ENCODE measurements at regions not wholly inside any gene's neighbourhood (a gene's known extent, or its start where the extent isn't known, plus 50 kb on each side); places are given as distances from the start of the nearest gene placed in this dataset.

DNA sequence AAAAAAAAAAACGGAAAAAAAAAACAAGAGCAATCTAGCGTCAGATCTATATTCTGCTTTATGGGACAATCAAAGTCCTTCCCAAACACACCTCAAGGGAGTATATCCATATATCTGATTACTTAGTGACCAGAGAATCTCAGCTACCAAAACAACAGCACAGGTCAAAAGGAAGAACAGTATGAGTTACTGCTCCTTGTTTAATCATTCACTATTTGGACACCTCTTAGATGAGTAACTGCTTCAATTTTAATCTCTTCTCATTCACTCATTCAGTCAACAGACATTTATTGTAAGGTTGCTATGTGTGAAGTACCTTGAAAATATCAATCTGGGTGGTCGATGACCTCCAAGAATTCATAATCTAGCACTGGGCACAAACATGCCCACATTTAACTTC, 193.2 kb downstream of the IRS2 start:
- no peak overlapping the region for H3K4me2 ChIP-seq (ENCODE audit: low read length)
- H3K4me1 ChIP-seq (ENCODE audit: insufficient read depth, low read length, severe bottlenecking): no peaks in the 10 kb centered on the region
- no peaks in the 10 kb centered on the region for H3K9me3 ChIP-seq (ENCODE audit: low read length)
- no peaks in the 10 kb centered on the region for H3K27me3 ChIP-seq (ENCODE audit: insufficient read depth, low read length)
- H3K27ac ChIP-seq (ENCODE audit: low read depth, low read length, poor library complexity, severe bottlenecking): no peak overlapping the region
- H3K79me2 ChIP-seq (ENCODE audit: insufficient read depth, low read length): no peaks in the 10 kb centered on the region
- H3F3A ChIP-seq (ENCODE audit: insufficient read depth, low read length): no peaks in the 10 kb centered on the region
- TF ChIP-seq, protein P1, sequence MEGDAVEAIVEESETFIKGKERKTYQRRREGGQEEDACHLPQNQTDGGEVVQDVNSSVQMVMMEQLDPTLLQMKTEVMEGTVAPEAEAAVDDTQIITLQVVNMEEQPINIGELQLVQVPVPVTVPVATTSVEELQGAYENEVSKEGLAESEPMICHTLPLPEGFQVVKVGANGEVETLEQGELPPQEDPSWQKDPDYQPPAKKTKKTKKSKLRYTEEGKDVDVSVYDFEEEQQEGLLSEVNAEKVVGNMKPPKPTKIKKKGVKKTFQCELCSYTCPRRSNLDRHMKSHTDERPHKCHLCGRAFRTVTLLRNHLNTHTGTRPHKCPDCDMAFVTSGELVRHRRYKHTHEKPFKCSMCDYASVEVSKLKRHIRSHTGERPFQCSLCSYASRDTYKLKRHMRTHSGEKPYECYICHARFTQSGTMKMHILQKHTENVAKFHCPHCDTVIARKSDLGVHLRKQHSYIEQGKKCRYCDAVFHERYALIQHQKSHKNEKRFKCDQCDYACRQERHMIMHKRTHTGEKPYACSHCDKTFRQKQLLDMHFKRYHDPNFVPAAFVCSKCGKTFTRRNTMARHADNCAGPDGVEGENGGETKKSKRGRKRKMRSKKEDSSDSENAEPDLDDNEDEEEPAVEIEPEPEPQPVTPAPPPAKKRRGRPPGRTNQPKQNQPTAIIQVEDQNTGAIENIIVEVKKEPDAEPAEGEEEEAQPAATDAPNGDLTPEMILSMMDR (IDR thresholded peaks at IDR 0.05; ENCODE audit: low read length): no peak
- TF ChIP-seq EZH2 (IDR thresholded peaks at IDR 0.05; ENCODE audit: borderline replicate concordance, low read length): no peak
- H3K4me3 ChIP-seq (ENCODE audit: low read depth, low read length, poor library complexity, severe bottlenecking): no peak overlapping the region
- H3K9me2 ChIP-seq (ENCODE audit: low read depth, low read length): no peaks in the 10 kb centered on the region
- no peaks in the 10 kb centered on the region for H3K36me3 ChIP-seq (ENCODE audit: insufficient read depth, low read length)
- no peaks in the 10 kb centered on the region for H4K20me1 ChIP-seq (ENCODE audit: insufficient read depth, low read length)
- H2AFZ ChIP-seq (ENCODE audit: low read length): no peak overlapping the region
- no peak overlapping the region for H3K9ac ChIP-seq (ENCODE audit: low read length)

DNA sequence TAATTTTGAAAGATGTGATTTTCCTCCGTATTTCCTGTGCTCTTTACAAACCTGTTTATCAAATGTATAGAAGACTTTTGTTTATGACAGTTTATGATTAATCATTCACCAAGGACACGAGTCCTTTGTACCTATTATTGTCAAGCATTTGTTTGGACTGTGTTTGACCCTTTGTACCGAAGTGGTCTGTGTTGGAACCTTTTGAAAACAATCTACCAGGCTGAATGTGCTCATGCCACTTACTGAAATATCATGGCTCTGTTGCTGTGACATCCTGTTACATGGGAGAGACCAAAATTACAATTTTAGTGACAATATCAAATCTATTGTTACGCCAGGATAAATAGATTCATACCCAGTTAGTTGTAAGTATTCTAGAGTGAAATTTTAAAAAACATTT, 193.6 kb downstream of the IRS2 start:
- H3K27ac ChIP-seq (ENCODE audit: low read depth, low read length, poor library complexity, severe bottlenecking): no peak overlapping the region
- TF ChIP-seq EZH2 (IDR thresholded peaks at IDR 0.05; ENCODE audit: borderline replicate concordance, low read length): no peak
- H3K4me2 ChIP-seq (ENCODE audit: low read length): no peak overlapping the region
- H2AFZ ChIP-seq (ENCODE audit: low read length): no peak overlapping the region
- H3K9me2 ChIP-seq (ENCODE audit: low read depth, low read length): no peaks in the 10 kb centered on the region
- no peaks in the 10 kb centered on the region for H3K79me2 ChIP-seq (ENCODE audit: insufficient read depth, low read length)
- no peaks in the 10 kb centered on the region for H3K36me3 ChIP-seq (ENCODE audit: insufficient read depth, low read length)
- no peaks in the 10 kb centered on the region for H3F3A ChIP-seq (ENCODE audit: insufficient read depth, low read length)
- no peaks in the 10 kb centered on the region for H3K4me1 ChIP-seq (ENCODE audit: insufficient read depth, low read length, severe bottlenecking)
- H3K4me3 ChIP-seq (ENCODE audit: low read depth, low read length, poor library complexity, severe bottlenecking): no peak overlapping the region
- H3K9me3 ChIP-seq (ENCODE audit: low read length): no peaks in the 10 kb centered on the region
- no peaks in the 10 kb centered on the region for H4K20me1 ChIP-seq (ENCODE audit: insufficient read depth, low read length)
- no peaks in the 10 kb centered on the region for H3K27me3 ChIP-seq (ENCODE audit: insufficient read depth, low read length)
- H3K9ac ChIP-seq (ENCODE audit: low read length): no peak overlapping the region

DNA sequence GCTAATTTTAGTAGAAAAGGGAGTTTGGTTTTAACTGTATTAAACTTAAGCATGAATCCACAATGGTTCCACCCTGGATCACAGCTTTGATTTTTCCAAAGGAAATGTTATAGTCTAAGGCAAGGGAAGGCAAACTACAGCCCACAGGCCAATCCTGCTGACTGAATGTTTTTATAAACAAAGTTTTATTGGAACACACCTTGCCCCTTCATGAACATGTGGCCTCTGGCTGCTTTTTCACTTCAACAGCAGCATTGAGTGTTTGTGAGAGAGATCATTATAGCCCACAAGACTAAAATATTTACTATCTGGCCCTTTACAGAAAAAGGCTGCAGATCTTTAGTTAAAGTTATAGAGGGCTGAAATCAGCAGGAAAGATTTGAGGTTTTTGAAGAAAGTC, 198.7 kb downstream of the IRS2 start:
- Histone ChIP-seq H3K36me3 (ENCODE audit: insufficient read depth, low read length) (no peaks in the 10 kb centered on the region), H3K4me2 (ENCODE audit: low read length) (no peak overlapping the region), H3K9ac (ENCODE audit: low read length) (no peak overlapping the region), H3K4me1 (ENCODE audit: insufficient read depth, low read length, severe bottlenecking) (no peaks in the 10 kb centered on the region), H3K9me2 (ENCODE audit: low read depth, low read length) (no peaks in the 10 kb centered on the region), H2AFZ (ENCODE audit: low read length) (no peak overlapping the region), H3K79me2 (ENCODE audit: insufficient read depth, low read length) (no peaks in the 10 kb centered on the region), H3K27ac (ENCODE audit: low read depth, low read length, poor library complexity, severe bottlenecking) (no peak overlapping the region), H4K20me1 (ENCODE audit: insufficient read depth, low read length) (no peaks in the 10 kb centered on the region), H3K27me3 (ENCODE audit: insufficient read depth, low read length) (no peaks in the 10 kb centered on the region), H3K4me3 (ENCODE audit: low read depth, low read length, poor library complexity, severe bottlenecking) (no peak overlapping the region), H3K9me3 (ENCODE audit: low read length) (no peaks in the 10 kb centered on the region), H3F3A (ENCODE audit: insufficient read depth, low read length) (no peaks in the 10 kb centered on the region)
- no peak for TF ChIP-seq EZH2 (IDR thresholded peaks at IDR 0.05; ENCODE audit: borderline replicate concordance, low read length)
- TF ChIP-seq, protein P1 (IDR thresholded peaks at IDR 0.05; ENCODE audit: low read length): no peak

DNA sequence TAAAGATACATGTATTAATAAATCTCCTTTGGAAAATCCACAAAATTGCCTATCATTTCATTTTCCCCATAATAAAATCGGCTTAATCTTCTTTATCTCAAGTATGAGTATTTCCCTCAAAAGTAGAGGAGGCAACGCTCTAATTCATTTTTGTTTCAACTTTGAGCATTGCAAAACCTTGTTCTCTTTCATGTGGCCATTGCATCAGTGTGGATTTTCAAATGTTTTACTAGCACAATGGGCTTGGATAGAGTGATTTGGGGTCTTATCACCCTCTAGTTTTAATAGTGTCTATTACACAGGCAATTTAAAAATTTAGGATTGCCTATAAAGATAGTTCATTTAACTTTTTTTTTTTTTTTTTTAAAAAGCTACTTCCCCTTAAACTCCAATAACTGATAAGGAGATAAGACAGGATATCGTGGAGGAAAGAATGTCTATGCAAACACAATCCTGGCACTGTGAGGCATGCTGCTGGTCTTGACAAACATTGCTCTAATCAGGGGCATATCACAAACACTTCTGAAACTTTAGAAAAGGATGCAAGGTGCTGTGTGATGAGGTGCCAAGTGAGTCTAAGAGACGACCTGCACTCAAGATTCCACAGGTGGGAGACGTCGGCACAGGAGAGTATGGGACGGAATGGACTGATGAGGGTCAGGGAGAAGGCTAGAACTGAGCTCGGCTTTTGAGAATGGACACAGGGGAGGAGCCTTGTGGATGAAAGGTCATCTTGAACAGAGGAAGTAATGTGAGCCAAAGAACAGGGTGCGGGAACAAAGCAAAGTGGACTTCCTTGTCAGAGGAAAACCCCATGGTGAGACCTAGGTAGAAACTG, 199.7 kb downstream of the IRS2 start:
- Histone ChIP-seq H3K9ac (ENCODE audit: low read length) (no peak overlapping the region), H3K9me3 (ENCODE audit: low read length) (no peaks in the 10 kb centered on the region), H3K27ac (ENCODE audit: low read depth, low read length, poor library complexity, severe bottlenecking) (no peak overlapping the region), H3F3A (ENCODE audit: insufficient read depth, low read length) (no peaks in the 10 kb centered on the region), H4K20me1 (ENCODE audit: insufficient read depth, low read length) (no peaks in the 10 kb centered on the region), H3K79me2 (ENCODE audit: insufficient read depth, low read length) (no peaks in the 10 kb centered on the region), H3K27me3 (ENCODE audit: insufficient read depth, low read length) (no peaks in the 10 kb centered on the region), H3K36me3 (ENCODE audit: insufficient read depth, low read length) (no peaks in the 10 kb centered on the region), H3K4me1 (ENCODE audit: insufficient read depth, low read length, severe bottlenecking) (no peaks in the 10 kb centered on the region), H3K4me2 (ENCODE audit: low read length) (no peak overlapping the region), H3K4me3 (ENCODE audit: low read depth, low read length, poor library complexity, severe bottlenecking) (no peak overlapping the region), H2AFZ (ENCODE audit: low read length) (no peak overlapping the region), H3K9me2 (ENCODE audit: low read depth, low read length) (no peaks in the 10 kb centered on the region)
- TF ChIP-seq, protein P1 (IDR thresholded peaks at IDR 0.05; ENCODE audit: low read length): no peak
- no peak for TF ChIP-seq EZH2 (IDR thresholded peaks at IDR 0.05; ENCODE audit: borderline replicate concordance, low read length)
